Ovary (tissue), 7 donors: ENCODE measurements at regions not wholly inside any gene's neighbourhood (a gene's known extent, or its start where the extent isn't known, plus 50 kb on each side); places are given as distances from the start of the nearest gene placed in this dataset.

ENCODE experiments used
- DNase-seq, 5 donors: peaks; one replicate each; pipeline ENCODE4 v3.0.0-alpha.2; 2019 to 2020
- H3K27ac ChIP-seq, 2 donors: fragments of 200-600 bp; one replicate each; pipeline versions ENCODE4 v1.5.1 to v1.8.0; 2019 to 2022
- H3K27me3 ChIP-seq: fragments of 200-600 bp; one replicate; pipeline ENCODE4 v1.8.0; 2022
- H3K36me3 ChIP-seq: fragments of 200-600 bp; sonication (generic); one replicate; pipeline ENCODE4 v1.5.1; 2019
- H3K4me1 ChIP-seq: one replicate; pipeline ENCODE4 v1.8.1; 2013; ENCODE audit warnings: mild to moderate bottlenecking, moderate library complexity; ENCODE audit not compliant: insufficient read depth
- H3K4me3 ChIP-seq: fragments of 200-600 bp; sonication (generic); one replicate; pipeline ENCODE4 v1.5.1; 2017
- H3K9me3 ChIP-seq, 2 donors: fragments of 200-600 bp in 1 of 2; sonication (generic) in 1 of 2; one replicate each; pipeline versions ENCODE4 v1.5.1 to v1.8.1; 2013 to 2019; ENCODE audit warnings: mild to moderate bottlenecking in 1 of 2, moderate library complexity in 1 of 2
- CTCF ChIP-seq, 3 donors: fragments of 450-650 bp in 2 of 3; fragments of 200-600 bp in 1 of 3; IDR thresholded peaks; one replicate each; pipeline versions ENCODE4 v1.5.1 to v1.8.0; 2016 to 2022; ENCODE audit warnings: antibody characterized with exemption in 3 of 3, mild to moderate bottlenecking in 1 of 3
- EP300 ChIP-seq: sonication (generic); formaldehyde crosslinking; IDR thresholded peaks from one replicate; pipeline ENCODE4 v1.6.1; 2017; ENCODE audit warnings: antibody characterized with exemption
- POLR2A ChIP-seq: fragments of 450-650 bp; IDR thresholded peaks from one replicate; pipeline ENCODE4 v1.6.1; 2017; ENCODE audit warnings: antibody characterized with exemption, mild to moderate bottlenecking, moderate library complexity
- WGBS, 3 donors: extraction: QIAGEN DNeasy Blood & Tissue Kit in 1 of 3; methylation state at CpG; one replicate each; pipeline versions ENCODE4 v1.1.5 to v1.1.7; 2013 to 2017; 5-methylcytosine and 5-hydroxymethylcytosine counted together
- intact Hi-C, 4 donors: fragments of 100-400 bp; cut with DNase I; formaldehyde crosslinking; loops; one replicate each; pipeline versions ENCODE4 v1.11.0 to v1.15.1; 2022 to 2023
- donor health status: DM: no; HTN: no; CAD: no; lungs with moderate emphysema.
- donor health status: DM: no; HTN: no; CAD: no.
- donor health status: Bipolar disorder and iron deficiency.
- donor health status: DM: no; HTN: no; CAD: no.
- donor health status: DM: yes; HTN: yes; CAD: no.

DNA sequence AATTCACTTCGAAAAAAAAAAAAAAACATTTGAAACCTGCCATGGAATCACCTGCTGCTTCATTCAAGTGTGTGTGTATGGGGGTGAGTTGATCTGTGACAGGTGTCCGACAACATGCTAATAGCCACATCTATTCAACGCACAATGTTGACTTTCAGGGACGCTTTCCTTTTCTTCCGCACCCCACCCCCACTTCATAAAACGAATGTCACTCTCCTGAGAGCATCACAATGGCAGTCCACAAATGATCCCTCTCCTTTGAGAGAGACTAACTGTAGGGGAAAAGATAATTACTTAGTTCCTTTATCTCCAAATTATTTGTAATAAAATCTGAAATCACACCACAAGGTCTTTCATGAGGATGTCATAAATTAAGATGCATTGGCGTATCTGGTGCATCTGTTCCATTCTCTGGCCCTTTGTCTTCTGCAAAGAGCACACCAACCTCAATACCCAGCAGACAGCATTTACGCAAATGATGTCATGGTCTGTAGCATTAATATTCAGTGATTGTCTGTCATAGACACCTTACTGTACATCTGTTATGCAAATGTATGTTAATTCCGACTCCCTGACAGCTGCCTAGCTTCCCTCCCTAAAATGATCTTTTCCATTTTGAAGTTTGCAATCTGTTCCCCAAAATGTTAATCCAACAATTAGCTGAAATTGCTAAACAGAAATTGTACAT, 640.0 kb upstream of the BOD1L1 start:
- Histone ChIP-seq H3K27me3 (no peaks in the 10 kb centered on the region), H3K27ac (no peak overlapping the region), H3K36me3 (no peaks in the 10 kb centered on the region), H3K4me3 (no peak overlapping the region), H3K4me1 (no peaks in the 10 kb centered on the region), H3K9me3 (no peaks in the 10 kb centered on the region)
- intact Hi-C loops = no loop called here
- TF ChIP-seq POLR2A = no peak
- whole genome bisulfite sequencing, 3 donors = 79 to 90% (median 86%) methylated on average over 9 of the region's 9 CpGs
- DNase-seq = no peak

- DNase-seq = no peak
- intact Hi-C loops = no loop called here
Measured at GRCh38 chr4:14269824-14270223, 642.3 kb upstream of the BOD1L1 start.

DNA sequence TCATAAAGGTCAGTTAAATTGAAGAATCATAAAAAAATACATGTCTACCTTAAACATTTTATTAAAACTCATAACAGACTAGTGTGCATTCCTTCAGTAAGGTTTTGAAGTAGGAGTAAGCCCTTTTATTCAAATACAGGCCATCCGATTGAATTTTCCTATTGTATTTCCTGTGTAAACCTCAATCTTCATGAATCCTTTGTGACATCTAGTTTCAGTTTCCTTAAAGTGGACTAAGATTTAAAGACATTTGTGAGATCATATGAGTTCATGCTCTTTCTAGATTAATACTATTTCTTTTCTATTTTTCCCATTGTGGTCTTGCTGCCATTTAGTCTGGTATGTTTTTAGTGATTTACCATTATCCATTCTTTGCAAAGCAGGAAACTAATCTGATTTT, 644.7 kb upstream of the BOD1L1 start:
- Histone ChIP-seq H3K27me3 (no peaks in the 10 kb centered on the region), H3K36me3 (no peaks in the 10 kb centered on the region), H3K9me3 (no peaks in the 10 kb centered on the region), H3K4me3 (no peak overlapping the region), H3K27ac (no peak overlapping the region), H3K4me1 (no peaks in the 10 kb centered on the region)
- DNase-seq = no peak
- no peak for TF ChIP-seq EP300
- TF ChIP-seq POLR2A = no peak
- no peak for TF ChIP-seq CTCF (IDR thresholded peaks at IDR 0.05)
- 78 to 86% (median 78%) methylated on average over 1 of the region's 1 CpG for WGBS, 3 donors
- intact Hi-C loops = no loop called here

More at GRCh38 chr4:14269824-14270223, 642.3 kb upstream of the BOD1L1 start:
- H3K4me3 ChIP-seq = no peak overlapping the region
- TF ChIP-seq POLR2A = no peak
- no peak for TF ChIP-seq CTCF (IDR thresholded peaks at IDR 0.05)
- no peak for TF ChIP-seq EP300
- no peaks in the 10 kb centered on the region for H3K27me3 ChIP-seq
- H3K36me3 ChIP-seq = no peaks in the 10 kb centered on the region
- no peaks in the 10 kb centered on the region for H3K9me3 ChIP-seq
- 53 to 62% (median 62%) methylated on average over 3 of the region's 3 CpGs for WGBS, 3 donors
- no peak overlapping the region for H3K27ac ChIP-seq
- no peaks in the 10 kb centered on the region for H3K4me1 ChIP-seq

DNA sequence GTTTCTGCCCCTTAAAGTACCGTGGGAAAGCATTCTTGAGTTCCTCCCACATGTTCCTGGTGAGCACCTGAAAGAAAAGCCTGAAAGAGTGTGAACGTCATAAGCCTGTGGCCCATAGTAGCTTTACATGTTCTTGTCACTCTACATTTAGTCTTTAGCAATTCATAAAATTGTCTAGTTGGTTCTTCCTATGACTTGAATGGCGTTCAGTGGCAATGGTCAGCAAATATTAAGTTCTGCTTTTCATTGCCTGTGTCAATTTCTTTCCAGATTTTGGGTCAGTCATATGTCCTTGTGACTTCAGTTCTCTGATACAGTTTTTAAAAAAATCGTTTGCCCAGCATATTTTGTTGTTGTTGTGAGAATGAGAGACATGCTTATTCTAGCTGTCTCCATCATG, 650.0 kb upstream of the BOD1L1 start:
- TF ChIP-seq CTCF (IDR thresholded peaks at IDR 0.05) = no peak
- TF ChIP-seq POLR2A = no peak
- TF ChIP-seq EP300 = no peak
- no peak overlapping the region for H3K27ac ChIP-seq
- no peaks in the 10 kb centered on the region for H3K9me3 ChIP-seq
- DNase-seq = no peak
- no peaks in the 10 kb centered on the region for H3K4me1 ChIP-seq
- H3K27me3 ChIP-seq = no peaks in the 10 kb centered on the region
- H3K4me3 ChIP-seq = no peak overlapping the region
- 53 to 64% (median 57%) methylated on average over 4 of the region's 4 CpGs for WGBS, 3 donors
- no peaks in the 10 kb centered on the region for H3K36me3 ChIP-seq
- intact Hi-C loops = no loop called here

DNA sequence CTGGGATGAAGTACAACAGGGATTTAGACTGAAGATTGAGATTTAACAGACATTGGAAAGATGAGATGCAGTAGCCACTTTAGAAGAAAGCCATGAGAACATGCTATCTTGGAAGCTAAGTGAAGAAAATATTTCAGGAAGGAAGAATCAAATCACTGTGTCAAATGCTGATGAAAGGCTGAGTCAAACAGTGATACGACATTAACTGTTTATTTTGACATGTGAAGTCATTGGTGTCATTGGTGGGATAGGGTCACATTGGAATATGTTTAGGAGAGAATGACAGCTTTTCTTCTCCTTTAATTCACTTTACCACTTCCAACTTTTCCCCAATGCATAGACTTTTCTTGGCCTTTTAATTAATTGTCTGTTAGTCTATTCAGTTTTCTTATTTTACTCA, 653.0 kb upstream of the BOD1L1 start:
- Histone ChIP-seq H3K36me3 (no peaks in the 10 kb centered on the region), H3K27ac (no peak overlapping the region), H3K27me3 (no peaks in the 10 kb centered on the region), H3K4me1 (no peaks in the 10 kb centered on the region), H3K4me3 (no peak overlapping the region), H3K9me3 (no peaks in the 10 kb centered on the region)
- DNase-seq = no peak
- TF ChIP-seq POLR2A (no peak), CTCF (IDR thresholded peaks at IDR 0.05) (no peak), EP300 (no peak)
- 80 to 83% (median 82%) methylated on average over 1 of the region's 1 CpG for WGBS, 3 donors
- intact Hi-C loops = no loop called here
